Panc1 (cell line): ENCODE measurements at regions not wholly inside any gene's neighbourhood (a gene's known extent, or its start where the extent isn't known, plus 50 kb on each side); places are given as distances from the start of the nearest gene placed in this dataset.

Experiments
- ATAC-seq: fragments of 200-7000 bp; cut with Tn5 transposase; 2 replicates; pipeline ENCODE4 v1.9.1; 2020; ENCODE audit warnings: mild to moderate bottlenecking, moderate library complexity
- BruUV-seq: library from RNA; stranded (reverse); fragments of 400-500 nt; replicated peaks from 2 replicates; lab custom pipeline; 2021; lab: Mats Ljungman, UMichigan
- CTCF ChIA-PET: fragments of 300-600 bp; sonication (Branson Sonifier 250); formaldehyde crosslinking; loops from one replicate; lab custom pipeline; 2022; ENCODE audit warnings: antibody characterized with exemption; lab: Charles Lee
- POLR2A ChIA-PET: fragments of 300-600 bp; sonication (Branson Sonifier 250); formaldehyde crosslinking; loops from one replicate; lab custom pipeline; 2022; ENCODE audit warnings: antibody characterized with exemption; lab: Charles Lee
- DNase-seq: peaks from one replicate; pipeline ENCODE4 v3.0.0-alpha.2; 2010; ENCODE audit warnings: low read depth, low spot score
- H3K27ac ChIP-seq: 2 replicates; pipeline ENCODE4 v1.5.1; 2011; ENCODE audit warnings: mild to moderate bottlenecking, low read length, inconsistent platforms
- H3K27me3 ChIP-seq: fragments of 200-500 bp; sonication (Bioruptor generic); 2 replicates; pipeline ENCODE4 v1.6.0; 2014; ENCODE audit warnings: low read length, inconsistent platforms; ENCODE audit not compliant: control insufficient read depth, insufficient read depth
- H3K36me3 ChIP-seq: fragments of 200-500 bp; sonication (Bioruptor generic); 2 replicates; pipeline ENCODE4 v1.5.1; 2014; ENCODE audit warnings: inconsistent platforms, mild to moderate bottlenecking, low read length, moderate library complexity; ENCODE audit not compliant: control insufficient read depth, insufficient read depth
- H3K4me1 ChIP-seq: 2 replicates; pipeline ENCODE4 v1.5.1; 2011; ENCODE audit warnings: inconsistent platforms, mild to moderate bottlenecking, low read length, moderate library complexity; ENCODE audit not compliant: control insufficient read depth, insufficient read depth
- H3K4me3 ChIP-seq, 2 experiments: 2 replicates each; pipeline ENCODE4 v1.5.1; 2011 to 2012; ENCODE audit warnings: low read depth in 2 of 2, low read length in 2 of 2, mild to moderate bottlenecking in 2 of 2, inconsistent platforms in 1 of 2, moderate library complexity in 1 of 2
- H3K9me3 ChIP-seq: fragments of 200-500 bp; sonication (Bioruptor generic); 2 replicates; pipeline ENCODE4 v1.5.1; 2014; ENCODE audit warnings: low read depth, mild to moderate bottlenecking, inconsistent platforms, low read length, moderate library complexity; ENCODE audit not compliant: control insufficient read depth, insufficient read depth
- CTCF ChIP-seq: fragments of 450-650 bp; IDR thresholded peaks from 2 replicates; pipeline ENCODE4 v1.5.1; 2017; ENCODE audit warnings: mild to moderate bottlenecking
- POLR2AphosphoS5 ChIP-seq: IDR thresholded peaks from 2 replicates; pipeline ENCODE4 v1.6.1; 2012; ENCODE audit warnings: mild to moderate bottlenecking, low read depth, low read length, moderate library complexity
- REST ChIP-seq, 2 experiments: IDR thresholded peaks; 2 replicates each; pipeline ENCODE4 v1.6.1; 2011 to 2012; ENCODE audit warnings: low read depth in 2 of 2, control low read depth in 1 of 2, low read length in 1 of 2, mild to moderate bottlenecking in 1 of 2, moderate library complexity in 1 of 2; ENCODE audit not compliant: insufficient read depth in 1 of 2
- SIN3A ChIP-seq: IDR thresholded peaks from 2 replicates; pipeline ENCODE4 v1.6.1; 2012; ENCODE audit warnings: low read depth, mild to moderate bottlenecking, low read length, moderate library complexity, borderline replicate concordance; ENCODE audit not compliant: insufficient read depth
- TCF7L2 ChIP-seq: IDR thresholded peaks from 2 replicates; pipeline ENCODE4 v1.6.1; 2011; ENCODE audit warnings: mild to moderate bottlenecking, low read depth, low read length, inconsistent platforms
- in situ Hi-C: cut with HindIII; loops from 2 replicates; pipeline ENCODE4 v1.10.0; 2016; ENCODE audit warnings: low sequenced_read_pairs, low pct_unique_long_range_greater_than_20kb
- intact Hi-C: fragments of 100-400 bp; cut with micrococcal nuclease; formaldehyde crosslinking; loops from one replicate; pipeline ENCODE4 v1.10.0; 2022; ENCODE audit not compliant: unreplicated experiment

GRCh38 chr1:215399787-215400186, 167.3 kb upstream of the KCTD3 start:
- Histone ChIP-seq H3K4me3 (no peak overlapping the region), H3K36me3 (no peaks in the 10 kb centered on the region), H3K4me1 (no peaks in the 10 kb centered on the region), H3K9me3 (no peaks in the 10 kb centered on the region), H3K27me3 (no peaks in the 10 kb centered on the region), H3K27ac (no peak overlapping the region)
- DNase-seq (no peak), ATAC-seq (no peak)
- TF ChIP-seq CTCF (no peak), SIN3A (no peak), REST (IDR thresholded peaks at IDR 0.05; ENCODE audit: insufficient read depth in 1 of 2, low read depth in 2 of 2, low read length in 1 of 2) (no peak), TCF7L2 (no peak), POLR2AphosphoS5 (no peak)
- ChIA-PET POLR2A (no interaction called here), CTCF (no interaction called here)
- no TSS peak for BruUV-seq
- intact Hi-C loops (no loop called here), in situ Hi-C loops (no loop called here)

GRCh38 chr1:215400741-215401140, 166.4 kb upstream of the KCTD3 start:
- ChIA-PET CTCF (no interaction called here), POLR2A (no interaction called here)
- TF ChIP-seq REST (IDR thresholded peaks at IDR 0.05; ENCODE audit: insufficient read depth in 1 of 2, low read depth in 2 of 2, low read length in 1 of 2) = no peak
- TF ChIP-seq SIN3A = no peak
- TF ChIP-seq TCF7L2 = no peak
- no peak for TF ChIP-seq CTCF
- no peak for TF ChIP-seq POLR2AphosphoS5
- in situ Hi-C loops (no loop called here), intact Hi-C loops (no loop called here)
- H3K27ac ChIP-seq = no peak overlapping the region
- H3K9me3 ChIP-seq = no peaks in the 10 kb centered on the region
- no peak for ATAC-seq
- H3K36me3 ChIP-seq = no peaks in the 10 kb centered on the region
- no peak for DNase-seq
- no TSS peak for BruUV-seq
- H3K4me3 ChIP-seq = no peak overlapping the region
- H3K27me3 ChIP-seq = no peaks in the 10 kb centered on the region
- no peaks in the 10 kb centered on the region for H3K4me1 ChIP-seq
